Mammary epithelial cell (primary cell): ENCODE measurements at regions not wholly inside any gene's neighbourhood (a gene's known extent, or its start where the extent isn't known, plus 50 kb on each side); places are given as distances from the start of the nearest gene placed in this dataset.

Experiments
- EZH2 ChIP-seq: IDR thresholded peaks from 2 replicates; pipeline ENCODE4 v1.6.1; 2012; ENCODE audit warnings: low read length, inconsistent platforms, borderline replicate concordance
- TF ChIP-seq, protein P1 (sequence below), 2 donors: IDR thresholded peaks in 1 of 2; conservative IDR thresholded peaks in 1 of 2; 2 replicates each; pipeline ENCODE4 v1.5.1; 2011 to 2012; ENCODE audit warnings: inconsistent platforms in 2 of 2, low read length in 2 of 2, mild to moderate bottlenecking in 2 of 2, control low read depth in 1 of 2, low read depth in 1 of 2; ENCODE audit not compliant: insufficient read depth in 1 of 2; ENCODE audit errors: extremely low read depth in 1 of 2

DNA sequence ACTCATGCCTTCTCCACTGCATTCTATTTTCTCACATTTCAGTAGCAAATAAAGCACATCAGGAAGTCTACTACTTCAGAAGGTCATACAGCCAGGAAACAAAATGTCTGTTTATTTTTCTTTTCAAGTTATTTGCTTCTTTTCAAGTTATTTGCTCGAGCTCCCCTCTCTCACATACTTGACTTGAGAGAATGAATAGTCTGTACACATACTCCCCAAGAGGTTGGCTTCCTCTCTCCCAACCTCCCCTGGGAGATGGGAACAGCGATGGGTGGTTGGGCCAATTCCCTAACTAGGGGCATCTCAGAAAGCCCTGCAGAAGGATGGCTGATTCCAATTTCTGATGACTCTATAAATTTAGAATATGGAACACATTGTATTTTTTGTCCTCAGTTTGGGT is 64.7 kb upstream of the PTPN13 start:
- TF ChIP-seq EZH2: no peak
- TF ChIP-seq, protein P1, sequence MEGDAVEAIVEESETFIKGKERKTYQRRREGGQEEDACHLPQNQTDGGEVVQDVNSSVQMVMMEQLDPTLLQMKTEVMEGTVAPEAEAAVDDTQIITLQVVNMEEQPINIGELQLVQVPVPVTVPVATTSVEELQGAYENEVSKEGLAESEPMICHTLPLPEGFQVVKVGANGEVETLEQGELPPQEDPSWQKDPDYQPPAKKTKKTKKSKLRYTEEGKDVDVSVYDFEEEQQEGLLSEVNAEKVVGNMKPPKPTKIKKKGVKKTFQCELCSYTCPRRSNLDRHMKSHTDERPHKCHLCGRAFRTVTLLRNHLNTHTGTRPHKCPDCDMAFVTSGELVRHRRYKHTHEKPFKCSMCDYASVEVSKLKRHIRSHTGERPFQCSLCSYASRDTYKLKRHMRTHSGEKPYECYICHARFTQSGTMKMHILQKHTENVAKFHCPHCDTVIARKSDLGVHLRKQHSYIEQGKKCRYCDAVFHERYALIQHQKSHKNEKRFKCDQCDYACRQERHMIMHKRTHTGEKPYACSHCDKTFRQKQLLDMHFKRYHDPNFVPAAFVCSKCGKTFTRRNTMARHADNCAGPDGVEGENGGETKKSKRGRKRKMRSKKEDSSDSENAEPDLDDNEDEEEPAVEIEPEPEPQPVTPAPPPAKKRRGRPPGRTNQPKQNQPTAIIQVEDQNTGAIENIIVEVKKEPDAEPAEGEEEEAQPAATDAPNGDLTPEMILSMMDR (conservative IDR thresholded peaks at IDR 0.05 in 1 of 2, IDR thresholded peaks at IDR 0.05 in 1 of 2; ENCODE audit: extremely low read depth in 1 of 2, insufficient read depth in 1 of 2, low read depth in 1 of 2, low read length in 2 of 2): no peak
